ENCODE measurements at regions not wholly inside any gene's neighbourhood (a gene's known extent, or its start where the extent isn't known, plus 50 kb on each side); places are given as distances from the start of the nearest gene placed in this dataset.

DNA sequence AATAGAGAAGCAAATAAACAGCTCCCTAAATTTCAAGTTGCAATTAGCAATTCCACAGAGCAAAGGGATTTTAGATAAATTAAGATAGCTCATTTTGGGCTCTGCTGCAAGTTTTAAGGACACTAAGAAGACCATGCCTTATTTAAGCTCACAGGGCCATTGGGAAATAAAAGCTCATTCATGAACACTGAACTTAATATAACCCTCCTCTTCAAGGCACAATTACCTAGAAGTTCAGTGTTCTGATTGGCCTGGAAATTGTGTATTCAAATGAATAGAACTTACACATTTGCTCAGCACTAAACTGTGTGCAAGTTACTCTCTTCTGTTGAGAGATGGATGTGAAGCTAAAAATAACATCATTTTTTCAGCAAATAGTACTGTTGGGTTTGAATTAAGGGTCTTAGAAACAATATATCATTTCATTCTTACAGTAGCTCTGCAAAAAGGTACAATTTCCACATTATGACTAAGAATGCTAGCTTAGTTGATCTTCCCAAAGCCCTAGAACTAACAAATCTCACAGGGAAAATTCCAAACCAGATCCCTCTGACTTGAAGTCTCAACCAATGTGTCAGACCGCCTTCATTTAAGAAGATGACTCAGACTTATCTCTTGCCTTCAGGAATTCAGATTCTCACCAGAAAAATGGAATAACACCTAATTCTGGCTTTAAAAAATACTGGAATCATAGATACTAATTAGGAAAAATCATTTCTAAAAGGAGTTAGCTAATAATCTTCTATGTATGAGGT, 87.4 kb upstream of the LRRC55 start:
- TF ChIP-seq, protein P1, sequence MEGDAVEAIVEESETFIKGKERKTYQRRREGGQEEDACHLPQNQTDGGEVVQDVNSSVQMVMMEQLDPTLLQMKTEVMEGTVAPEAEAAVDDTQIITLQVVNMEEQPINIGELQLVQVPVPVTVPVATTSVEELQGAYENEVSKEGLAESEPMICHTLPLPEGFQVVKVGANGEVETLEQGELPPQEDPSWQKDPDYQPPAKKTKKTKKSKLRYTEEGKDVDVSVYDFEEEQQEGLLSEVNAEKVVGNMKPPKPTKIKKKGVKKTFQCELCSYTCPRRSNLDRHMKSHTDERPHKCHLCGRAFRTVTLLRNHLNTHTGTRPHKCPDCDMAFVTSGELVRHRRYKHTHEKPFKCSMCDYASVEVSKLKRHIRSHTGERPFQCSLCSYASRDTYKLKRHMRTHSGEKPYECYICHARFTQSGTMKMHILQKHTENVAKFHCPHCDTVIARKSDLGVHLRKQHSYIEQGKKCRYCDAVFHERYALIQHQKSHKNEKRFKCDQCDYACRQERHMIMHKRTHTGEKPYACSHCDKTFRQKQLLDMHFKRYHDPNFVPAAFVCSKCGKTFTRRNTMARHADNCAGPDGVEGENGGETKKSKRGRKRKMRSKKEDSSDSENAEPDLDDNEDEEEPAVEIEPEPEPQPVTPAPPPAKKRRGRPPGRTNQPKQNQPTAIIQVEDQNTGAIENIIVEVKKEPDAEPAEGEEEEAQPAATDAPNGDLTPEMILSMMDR (IDR thresholded peaks at IDR 0.05; ENCODE audit: control extremely low read depth in 1 of 3, insufficient read depth in 1 of 3, low read depth in 1 of 3, low read length in 3 of 3), result no peak
- no peak for TF ChIP-seq EP300 (IDR thresholded peaks at IDR 0.05; ENCODE audit: borderline replicate concordance in 1 of 2, low read depth in 2 of 2, low read length in 2 of 2)
- no peak for TF ChIP-seq SUZ12 (IDR thresholded peaks at IDR 0.05; ENCODE audit: low read length)
